GM18861 (cell line): ENCODE measurements at regions not wholly inside any gene's neighbourhood (a gene's known extent, or its start where the extent isn't known, plus 50 kb on each side); places are given as distances from the start of the nearest gene placed in this dataset.

Experiments
- ATAC-seq: cut with Tn5 transposase; IDR thresholded peaks from one replicate; pipeline ENCODE4 v1.9.1; 2021; ENCODE audit not compliant: unreplicated experiment

GRCh38 chr20:40769677-40770285 lies 80.7 kb upstream of the MAFB start:
- no peak for ATAC-seq

- no peak for ATAC-seq
Measured at GRCh38 chr20:40770564-40771307, 81.7 kb upstream of the MAFB start.

GRCh38 chr20:40771308-40771610 lies 82.2 kb upstream of the MAFB start:
- ATAC-seq: no peak

GRCh38 chr20:40771848-40772511 lies 82.9 kb upstream of the MAFB start:
- ATAC-seq: no peak

- ATAC-seq: no peak
Measured at GRCh38 chr20:40773376-40773775, 84.3 kb upstream of the MAFB start.

- no peak for ATAC-seq
Measured at GRCh38 chr20:40774252-40774651, 85.2 kb upstream of the MAFB start.

- ATAC-seq: no peak
Measured at GRCh38 chr20:40775561-40776146, 86.6 kb upstream of the MAFB start.

GRCh38 chr20:40776466-40777457 lies 87.7 kb upstream of the MAFB start:
- no peak for ATAC-seq

GRCh38 chr20:40777653-40778052 lies 88.6 kb upstream of the MAFB start:
- ATAC-seq: no peak

GRCh38 chr20:40778894-40779496 lies 90.0 kb upstream of the MAFB start:
- no peak for ATAC-seq

GRCh38 chr20:40781327-40782042 lies 92.4 kb upstream of the MAFB start:
- ATAC-seq: no peak

GRCh38 chr20:40782043-40782368 lies 93.0 kb upstream of the MAFB start:
- ATAC-seq: no peak

GRCh38 chr20:40785346-40785745 lies 96.3 kb upstream of the MAFB start:
- ATAC-seq: no peak

GRCh38 chr20:40786336-40786735 lies 97.3 kb upstream of the MAFB start:
- ATAC-seq: no peak

GRCh38 chr20:40787941-40788340 lies 98.9 kb upstream of the MAFB start:
- no peak for ATAC-seq

- no peak for ATAC-seq
Measured at GRCh38 chr20:40797425-40797824, 108.4 kb upstream of the MAFB start.

GRCh38 chr20:40798066-40798465 lies 109.0 kb upstream of the MAFB start:
- ATAC-seq: no peak

- ATAC-seq: no peak
Measured at GRCh38 chr20:40802886-40803285, 113.8 kb upstream of the MAFB start.

- ATAC-seq: no peak
Measured at GRCh38 chr20:40803381-40803780, 114.3 kb upstream of the MAFB start.

- no peak for ATAC-seq
Measured at GRCh38 chr20:40805592-40805991, 116.6 kb upstream of the MAFB start.
